Peyer's patch (tissue), 4 donors: ENCODE measurements at regions not wholly inside any gene's neighbourhood (a gene's known extent, or its start where the extent isn't known, plus 50 kb on each side); places are given as distances from the start of the nearest gene placed in this dataset.

Experiments used
- DNase-seq, 3 donors: peaks; one replicate each; pipeline ENCODE4 v3.0.0-alpha.2; 2017 to 2019
- H3K27ac ChIP-seq, 4 donors: fragments of 200-600 bp; sonication (generic); one replicate each; pipeline ENCODE4 v1.5.1; 2016 to 2019
- H3K27me3 ChIP-seq, 2 donors: fragments of 200-600 bp; sonication (generic); one replicate each; pipeline ENCODE4 v1.5.1; 2019
- H3K36me3 ChIP-seq, 3 donors: fragments of 200-600 bp; sonication (generic); one replicate each; pipeline ENCODE4 v1.5.1; 2016 to 2019
- H3K4me1 ChIP-seq, 4 donors: fragments of 200-600 bp; sonication (generic); one replicate each; pipeline ENCODE4 v1.5.1; 2016 to 2019
- H3K4me3 ChIP-seq, 4 donors: fragments of 200-600 bp; sonication (generic); 1 replicate in 3 of 4; 2 replicates in 1 of 4; pipeline ENCODE4 v1.5.1; 2016 to 2019; ENCODE audit warnings: mild to moderate bottlenecking in 1 of 4
- H3K9me3 ChIP-seq, 4 donors: fragments of 200-600 bp; sonication (generic); one replicate each; pipeline ENCODE4 v1.5.1; 2016 to 2019; ENCODE audit warnings: mild to moderate bottlenecking in 1 of 4
- POLR2A ChIP-seq, 2 donors: fragments of 450-650 bp; IDR thresholded peaks; one replicate each; pipeline ENCODE4 v1.5.1; 2017; ENCODE audit warnings: antibody characterized with exemption in 2 of 2, mild to moderate bottlenecking in 2 of 2, moderate library complexity in 2 of 2
- TF ChIP-seq, protein P1 (sequence below), 6 experiments: fragments of 450-650 bp in 4 of 6; fragments of 200-600 bp in 2 of 6; sonication (generic) in 1 of 6; IDR thresholded peaks; one replicate each; pipeline ENCODE4 v1.5.1; 2017 to 2019; ENCODE audit warnings: antibody characterized with exemption in 6 of 6, mild to moderate bottlenecking in 3 of 6, moderate library complexity in 1 of 6

DNA sequence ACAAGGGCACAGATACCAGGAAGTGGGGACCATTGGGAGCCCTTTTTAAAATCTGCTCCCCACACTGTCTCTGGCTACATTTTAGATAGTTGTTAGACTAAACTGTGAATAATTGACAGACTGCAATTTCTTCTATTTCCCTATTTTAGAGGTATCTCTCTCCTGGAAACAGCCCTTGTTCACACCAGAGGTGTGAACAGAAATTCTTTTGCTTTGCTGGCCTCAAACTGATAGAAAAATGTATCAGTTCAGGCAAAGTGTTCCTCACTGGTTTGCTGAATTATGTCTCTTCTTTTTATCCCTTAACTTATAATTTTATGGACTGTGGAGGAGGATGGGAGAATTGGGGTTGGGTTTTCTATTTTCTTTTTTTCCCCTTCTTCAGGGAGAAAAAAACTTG is 513.2 kb upstream of the SULF2 start:
- Histone ChIP-seq H3K27ac (peak overlapping the region in 1 of 4 donors; percentile 12), H3K4me1 (peaks cover 0 to 7% (median 0%) of the 10 kb centered on the region in 4 donors)
- TF ChIP-seq, protein P1, sequence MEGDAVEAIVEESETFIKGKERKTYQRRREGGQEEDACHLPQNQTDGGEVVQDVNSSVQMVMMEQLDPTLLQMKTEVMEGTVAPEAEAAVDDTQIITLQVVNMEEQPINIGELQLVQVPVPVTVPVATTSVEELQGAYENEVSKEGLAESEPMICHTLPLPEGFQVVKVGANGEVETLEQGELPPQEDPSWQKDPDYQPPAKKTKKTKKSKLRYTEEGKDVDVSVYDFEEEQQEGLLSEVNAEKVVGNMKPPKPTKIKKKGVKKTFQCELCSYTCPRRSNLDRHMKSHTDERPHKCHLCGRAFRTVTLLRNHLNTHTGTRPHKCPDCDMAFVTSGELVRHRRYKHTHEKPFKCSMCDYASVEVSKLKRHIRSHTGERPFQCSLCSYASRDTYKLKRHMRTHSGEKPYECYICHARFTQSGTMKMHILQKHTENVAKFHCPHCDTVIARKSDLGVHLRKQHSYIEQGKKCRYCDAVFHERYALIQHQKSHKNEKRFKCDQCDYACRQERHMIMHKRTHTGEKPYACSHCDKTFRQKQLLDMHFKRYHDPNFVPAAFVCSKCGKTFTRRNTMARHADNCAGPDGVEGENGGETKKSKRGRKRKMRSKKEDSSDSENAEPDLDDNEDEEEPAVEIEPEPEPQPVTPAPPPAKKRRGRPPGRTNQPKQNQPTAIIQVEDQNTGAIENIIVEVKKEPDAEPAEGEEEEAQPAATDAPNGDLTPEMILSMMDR (IDR thresholded peaks at IDR 0.05), result no peak
- TF ChIP-seq POLR2A (IDR thresholded peaks at IDR 0.05), result no peak

DNA sequence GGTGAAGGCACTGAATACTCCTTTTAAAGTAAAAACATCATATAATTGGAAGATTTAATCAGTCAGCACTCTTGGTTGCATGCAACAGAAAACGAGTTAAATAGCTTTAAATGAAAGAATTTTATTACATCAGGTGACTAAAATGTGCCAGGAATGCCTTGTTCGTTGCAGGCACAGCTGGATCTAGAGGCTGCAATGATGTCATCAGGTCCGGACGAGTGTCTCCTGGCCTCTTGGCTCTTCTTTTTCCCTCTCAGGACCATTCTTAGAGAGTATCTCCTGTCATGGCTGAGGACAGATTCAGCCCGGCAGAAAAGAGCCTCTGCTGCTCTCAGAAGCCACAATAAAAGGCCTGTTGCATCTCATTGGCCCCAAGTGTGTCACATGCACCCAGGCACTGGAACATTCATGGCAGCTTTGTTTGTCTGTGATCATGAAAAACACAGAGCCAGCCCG is 510.7 kb upstream of the SULF2 start:
- TF ChIP-seq, protein P1 (IDR thresholded peaks at IDR 0.05), result no peak
- no peak for TF ChIP-seq POLR2A (IDR thresholded peaks at IDR 0.05)
- no peak overlapping the region for H3K4me3 ChIP-seq
- H3K4me1 ChIP-seq, result peaks cover 0 to 7% (median 0%) of the 10 kb centered on the region in 4 donors
- H3K9me3 ChIP-seq, result no peaks in the 10 kb centered on the region
- H3K36me3 ChIP-seq, result no peaks in the 10 kb centered on the region
- no peak for DNase-seq
- H3K27me3 ChIP-seq, result no peaks in the 10 kb centered on the region
- peak overlapping the region in 1 of 4 donors; percentile 41 for H3K27ac ChIP-seq

More for the DNA sequence above, 513.2 kb upstream of the SULF2 start:
- no peak overlapping the region for H3K4me3 ChIP-seq
- no peaks in the 10 kb centered on the region for H3K27me3 ChIP-seq
- H3K36me3 ChIP-seq, result no peaks in the 10 kb centered on the region
- H3K9me3 ChIP-seq, result no peaks in the 10 kb centered on the region
- DNase-seq, result no peak

DNA sequence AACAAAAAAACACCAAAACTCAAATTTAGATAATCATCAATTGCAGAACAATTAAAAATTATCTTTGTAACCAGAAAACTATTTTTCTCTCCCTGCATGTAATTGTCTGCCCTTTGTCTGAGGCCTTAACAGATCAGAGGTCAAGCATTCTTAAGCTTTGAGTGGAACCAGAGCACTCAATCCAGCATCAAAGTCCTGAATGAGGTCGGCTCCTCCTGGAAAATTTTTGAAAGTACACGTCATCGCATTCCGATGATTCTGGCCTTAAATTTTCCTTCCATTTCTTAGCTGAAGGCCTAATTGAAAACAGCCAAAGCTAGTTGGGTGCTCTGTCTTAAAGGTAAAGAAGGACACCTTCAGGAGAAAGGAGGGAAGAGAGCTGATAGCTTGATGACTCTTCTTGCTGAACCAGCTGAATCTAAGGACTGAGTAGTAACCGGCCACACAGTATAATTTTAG is 510.2 kb upstream of the SULF2 start:
- TF ChIP-seq, protein P1 (IDR thresholded peaks at IDR 0.05), result peak in 2 of 6 experiments; percentile 22 to 35
- TF ChIP-seq POLR2A (IDR thresholded peaks at IDR 0.05), result no peak
- Histone ChIP-seq H3K36me3 (no peaks in the 10 kb centered on the region), H3K4me3 (no peak overlapping the region), H3K27me3 (no peaks in the 10 kb centered on the region), H3K27ac (peak overlapping the region in 1 of 4 donors; percentile 41), H3K9me3 (no peaks in the 10 kb centered on the region), H3K4me1 (peaks cover 0 to 7% (median 0%) of the 10 kb centered on the region in 4 donors)
- DNase-seq, result no peak

DNA sequence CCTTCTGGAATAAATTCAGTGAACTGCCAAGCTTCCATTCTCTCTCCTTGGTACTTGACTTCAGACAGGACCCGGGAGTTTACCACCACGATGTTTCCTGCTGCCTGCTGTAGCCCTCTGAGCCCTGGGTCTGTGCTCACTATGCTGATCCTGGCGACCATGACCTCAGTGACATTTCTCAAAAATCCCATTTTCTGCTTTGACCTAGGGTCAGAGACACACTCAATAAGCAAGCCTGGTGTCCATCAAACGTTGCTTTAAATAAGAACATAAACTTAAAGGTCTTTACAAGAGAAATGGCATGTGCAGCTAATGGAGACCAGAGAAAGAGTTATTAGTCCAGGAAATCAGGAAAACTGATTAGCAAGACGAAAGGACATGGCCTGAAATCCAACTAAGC is 509.7 kb upstream of the SULF2 start:
- DNase-seq, result no peak
- Histone ChIP-seq H3K27ac (peak overlapping the region in 1 of 4 donors; percentile 29), H3K4me3 (no peak overlapping the region), H3K4me1 (peaks cover 0 to 7% (median 0%) of the 10 kb centered on the region in 4 donors), H3K9me3 (no peaks in the 10 kb centered on the region), H3K36me3 (no peaks in the 10 kb centered on the region), H3K27me3 (no peaks in the 10 kb centered on the region)
- no peak for TF ChIP-seq POLR2A (IDR thresholded peaks at IDR 0.05)
- TF ChIP-seq, protein P1 (IDR thresholded peaks at IDR 0.05), result no peak

DNA sequence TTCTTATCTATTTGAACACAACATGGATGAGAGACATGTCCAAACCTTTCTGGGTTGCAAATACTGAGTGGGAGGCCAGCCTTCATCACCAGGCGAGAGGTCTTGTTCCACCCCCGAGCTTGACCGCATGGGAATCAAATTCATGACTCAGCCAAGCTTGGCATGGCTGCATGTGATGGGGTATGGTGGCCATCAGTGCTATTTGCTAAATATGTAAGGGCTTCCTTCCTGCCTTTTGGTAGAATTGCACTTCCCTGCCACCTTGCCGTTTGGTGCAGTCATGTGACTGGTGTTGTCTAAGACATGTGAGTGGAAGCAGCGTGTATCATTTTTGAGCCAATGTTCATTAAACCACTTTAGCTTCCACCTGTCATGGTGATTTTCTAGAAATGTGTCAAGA is 508.9 kb upstream of the SULF2 start:
- H3K4me3 ChIP-seq, result no peak overlapping the region
- TF ChIP-seq, protein P1 (IDR thresholded peaks at IDR 0.05), result no peak
- no peak for TF ChIP-seq POLR2A (IDR thresholded peaks at IDR 0.05)
- no peak overlapping the region for H3K27ac ChIP-seq
- no peaks in the 10 kb centered on the region for H3K36me3 ChIP-seq
- H3K27me3 ChIP-seq, result no peaks in the 10 kb centered on the region
- peaks cover 0 to 7% (median 0%) of the 10 kb centered on the region in 4 donors for H3K4me1 ChIP-seq
- H3K9me3 ChIP-seq, result no peaks in the 10 kb centered on the region
- DNase-seq, result no peak

DNA sequence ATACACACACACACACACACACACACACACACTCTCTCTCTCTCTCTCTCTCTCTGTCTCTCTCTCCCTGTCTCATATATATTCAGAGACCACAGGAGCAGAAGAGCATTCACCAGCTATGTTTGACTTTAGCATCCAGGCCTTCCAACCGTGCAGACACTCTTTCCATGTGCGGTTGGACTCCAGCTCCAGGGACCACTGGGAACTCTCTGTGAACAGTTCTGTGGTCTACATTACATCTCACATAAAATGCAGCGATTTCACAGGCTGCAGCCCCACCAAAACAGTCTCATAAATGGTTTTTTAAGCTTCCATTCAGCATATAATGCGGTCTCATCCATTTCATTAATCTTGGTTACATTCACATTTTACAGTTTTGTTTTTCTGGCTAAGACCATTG is 508.4 kb upstream of the SULF2 start:
- H3K36me3 ChIP-seq, result no peaks in the 10 kb centered on the region
- no peaks in the 10 kb centered on the region for H3K27me3 ChIP-seq
- TF ChIP-seq, protein P1 (IDR thresholded peaks at IDR 0.05), result no peak
- no peak for TF ChIP-seq POLR2A (IDR thresholded peaks at IDR 0.05)
- H3K4me1 ChIP-seq, result peaks cover 0 to 7% (median 0%) of the 10 kb centered on the region in 4 donors
- no peaks in the 10 kb centered on the region for H3K9me3 ChIP-seq
- no peak overlapping the region for H3K4me3 ChIP-seq
- H3K27ac ChIP-seq, result no peak overlapping the region
- DNase-seq, result no peak
